ENCODE measurements at regions not wholly inside any gene's neighbourhood (a gene's known extent, or its start where the extent isn't known, plus 50 kb on each side); places are given as distances from the start of the nearest gene placed in this dataset.

- no peak overlapping the region for H4K8ac ChIP-seq (ENCODE audit: extremely low read depth, insufficient read depth, low read length)
- no peaks in the 10 kb centered on the region for H3K4me1 ChIP-seq (replicated peaks in 1 of 4; ENCODE audit: control insufficient read depth in 3 of 4, insufficient read depth in 4 of 4, low read length in 3 of 4)
- H3K14ac ChIP-seq (ENCODE audit: insufficient read length) = no peak overlapping the region
- H3K23ac ChIP-seq (ENCODE audit: insufficient read length) = no peak overlapping the region
- no peak overlapping the region for H3K4me2 ChIP-seq (ENCODE audit: insufficient read depth in 1 of 2, low read depth in 2 of 2, low read length in 2 of 2)
- H2BK120ac ChIP-seq (replicated peaks; ENCODE audit: low read depth, low read length) = no peak overlapping the region
- no peaks in the 10 kb centered on the region for H4K20me1 ChIP-seq (replicated peaks in 1 of 2; ENCODE audit: control insufficient read depth in 1 of 2, insufficient read depth in 2 of 2, low read length in 2 of 2)
- no peak overlapping the region for H2BK5ac ChIP-seq (ENCODE audit: low read depth, low read length)
- no peak overlapping the region for H4K5ac ChIP-seq (ENCODE audit: insufficient read length, low read depth, low read length)
- FAIRE-seq (no peak), DNase-seq (ENCODE audit: low read depth in 1 of 2, low spot score in 2 of 2) (no peak)
- no peak overlapping the region for H3K9ac ChIP-seq (replicated peaks in 1 of 4; ENCODE audit: extremely low read depth in 1 of 4, low read depth in 3 of 4, low read length in 3 of 4)
- POLR2A ChIA-PET (ENCODE audit: partially characterized antibody) = no interaction called here
- H4K91ac ChIP-seq (replicated peaks; ENCODE audit: insufficient read length, low read length) = no peak overlapping the region
- WGBS, 2 experiments (ENCODE audit: extremely low coverage in 1 of 2, insufficient coverage in 1 of 2, insufficient read length in 1 of 2, insufficient replicate concordance in 2 of 2, low coverage in 1 of 2, low lambda C conversion rate in 2 of 2, missing lambda C conversion rate in 1 of 2) = 96% methylated on average over 5 of the region's 5 CpGs; no CpG with 5 or more reads in 1 of the 2 experiments
- H3K23me2 ChIP-seq (ENCODE audit: low read depth, low read length) = no peaks in the 10 kb centered on the region
- H2BK15ac ChIP-seq (ENCODE audit: low read length) = no peak overlapping the region
- H3K56ac ChIP-seq (replicated peaks; ENCODE audit: insufficient read length, low read depth, low read length) = no peak overlapping the region
- H2AFZ ChIP-seq (ENCODE audit: low read length) = no peak overlapping the region
- H3K18ac ChIP-seq (ENCODE audit: extremely low read depth, low read length) = no peak overlapping the region
- TF ChIP-seq ZNF274 (IDR thresholded peaks at IDR 0.05; ENCODE audit: borderline replicate concordance, extremely low read depth, low read length) (no peak), FOSL1 (IDR thresholded peaks at IDR 0.05; ENCODE audit: insufficient read depth, low read depth, low read length) (no peak), GABPA (IDR thresholded peaks at IDR 0.05; ENCODE audit: borderline replicate concordance, insufficient read depth, low read length) (no peak), BACH1 (IDR thresholded peaks at IDR 0.05; ENCODE audit: low read length) (no peak), NANOG (IDR thresholded peaks at IDR 0.05; ENCODE audit: insufficient read depth, low read depth, low read length, poor library complexity, severe bottlenecking) (no peak), GTF2F1 (IDR thresholded peaks at IDR 0.05; ENCODE audit: borderline replicate concordance, low read depth, low read length) (no peak), YY1 (IDR thresholded peaks at IDR 0.05; ENCODE audit: low read depth, low read length) (no peak), SP4 (IDR thresholded peaks at IDR 0.05; ENCODE audit: low read length) (no peak), SUZ12 (IDR thresholded peaks at IDR 0.05; ENCODE audit: low read length) (no peak), MAFK (IDR thresholded peaks at IDR 0.05; ENCODE audit: low read depth, low read length) (no peak), TCF12 (IDR thresholded peaks at IDR 0.05; ENCODE audit: low read depth, low read length) (no peak), TEAD4 (IDR thresholded peaks at IDR 0.05; ENCODE audit: low read depth, low read length) (no peak)
- no peaks in the 10 kb centered on the region for H3K9me3 ChIP-seq (ENCODE audit: insufficient read depth in 2 of 2, low read depth in 1 of 2, low read length in 1 of 2)
- no peaks in the 10 kb centered on the region for H3K79me1 ChIP-seq (ENCODE audit: low read depth, low read length)
- H3K27me3 ChIP-seq (replicated peaks in 1 of 4; ENCODE audit: control insufficient read depth in 3 of 4, extremely low read depth in 1 of 4, insufficient read depth in 3 of 4, low read length in 3 of 4) = no peaks in the 10 kb centered on the region
- no peak overlapping the region for H3K4me3 ChIP-seq (ENCODE audit: extremely low read depth in 1 of 4, insufficient read depth in 2 of 4, low read depth in 3 of 4, low read length in 4 of 4)
- H2AK5ac ChIP-seq (ENCODE audit: low read depth, low read length) = no peak overlapping the region
- CTCF ChIA-PET (ENCODE audit: partially characterized antibody) = interaction anchor here (1.2 to 6.3 kb wide), 5 partner anchors 9 to 380 kb away, joined by 3 to 26 read pairs (median 3); no protein-coding TSS in a partner anchor
- H3K79me2 ChIP-seq (ENCODE audit: control insufficient read depth in 1 of 2, insufficient read depth in 2 of 2, low read length in 2 of 2) = no peaks in the 10 kb centered on the region
- no peak overlapping the region for H2BK12ac ChIP-seq (ENCODE audit: low read depth, low read length)
- H3K4ac ChIP-seq (replicated peaks; ENCODE audit: insufficient read length, low read depth, low read length) = no peak overlapping the region
- H3K27ac ChIP-seq (ENCODE audit: low read depth, low read length) = no peak overlapping the region
- H2BK20ac ChIP-seq (ENCODE audit: low read length) = no peak overlapping the region
- no peaks in the 10 kb centered on the region for H3K36me3 ChIP-seq (ENCODE audit: control insufficient read depth in 2 of 4, insufficient read depth in 4 of 4, low read length in 3 of 4)
Measured at GRCh38 chr5:109951758-109952157, 262.0 kb downstream of the MAN2A1 start.
